NCI-H82 treated with DMSO at 0.1 percent for 48 hours (cell line): ENCODE measurements at regions not wholly inside any gene's neighbourhood (a gene's known extent, or its start where the extent isn't known, plus 50 kb on each side); places are given as distances from the start of the nearest gene placed in this dataset.

Experiments used
- DNase-seq: peaks from one replicate; lab custom pipeline; 2025; ENCODE audit not compliant: unreplicated experiment; lab: John Stamatoyannopoulos, UW

DNA sequence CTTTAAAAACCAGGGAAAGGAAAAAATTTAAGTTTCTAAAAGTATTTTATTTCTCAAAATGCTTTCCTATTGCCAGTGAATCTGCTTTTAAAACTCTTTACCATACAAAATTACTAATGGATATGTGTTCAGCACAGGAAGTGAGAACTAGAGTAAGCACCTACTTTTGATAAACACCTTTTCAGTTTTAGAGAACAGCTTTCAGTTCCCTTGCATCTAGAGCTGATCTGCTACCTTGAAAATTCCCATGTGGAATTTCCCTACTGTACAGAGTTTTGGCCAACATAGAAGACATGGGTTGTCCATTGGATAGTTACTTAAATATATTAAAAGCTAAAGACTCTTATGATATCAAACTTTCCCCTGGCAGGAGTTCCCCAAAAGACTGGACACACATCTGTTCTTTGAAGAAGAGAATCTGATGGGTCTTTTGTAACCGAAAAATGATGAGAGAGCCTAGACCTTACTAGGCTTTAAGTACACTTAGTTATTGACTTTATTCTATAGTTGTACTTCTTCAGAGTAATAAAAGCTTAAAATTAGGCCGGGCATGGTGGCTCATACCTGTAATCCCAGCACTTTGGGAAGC, 112.1 kb upstream of the CNTNAP4 start:
- DNase-seq = no peak

DNA sequence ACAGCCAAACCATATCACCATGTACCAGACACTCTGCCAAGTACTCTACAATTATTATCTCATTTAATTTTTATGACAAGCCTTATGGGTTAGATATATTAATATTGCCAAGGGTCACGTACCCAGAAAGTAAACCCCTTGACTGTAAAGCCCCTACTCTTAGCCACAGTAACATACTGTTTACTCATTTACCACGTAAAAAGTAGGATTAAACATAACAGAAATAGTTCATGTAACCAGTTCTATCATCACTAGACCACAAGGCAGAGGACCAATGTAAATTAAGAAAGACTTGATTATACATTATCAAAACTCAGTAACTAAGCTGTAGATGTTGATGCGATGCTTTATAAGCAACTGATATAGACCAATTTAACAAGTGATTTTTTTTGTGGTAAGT, 101.5 kb upstream of the CNTNAP4 start:
- no peak for DNase-seq

DNA sequence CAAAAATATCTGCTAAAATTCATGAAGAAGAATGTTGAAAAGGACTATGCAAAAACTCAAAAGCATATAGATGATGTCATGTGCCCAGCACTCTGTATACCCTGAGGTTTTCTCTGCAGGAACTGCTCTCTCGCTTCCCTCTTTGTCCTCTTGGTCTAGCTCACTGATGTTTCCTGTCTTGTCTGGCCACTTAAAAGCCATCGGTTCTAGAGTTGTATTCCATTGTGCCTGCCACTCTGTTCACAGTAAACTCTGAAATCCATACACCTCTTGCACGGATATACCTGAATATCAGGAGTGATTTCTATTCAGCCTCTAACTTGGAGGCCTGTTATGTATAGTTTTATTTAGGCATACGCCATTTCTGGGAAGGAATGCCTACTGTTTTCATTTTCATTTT, 101.0 kb upstream of the CNTNAP4 start:
- no peak for DNase-seq

DNA sequence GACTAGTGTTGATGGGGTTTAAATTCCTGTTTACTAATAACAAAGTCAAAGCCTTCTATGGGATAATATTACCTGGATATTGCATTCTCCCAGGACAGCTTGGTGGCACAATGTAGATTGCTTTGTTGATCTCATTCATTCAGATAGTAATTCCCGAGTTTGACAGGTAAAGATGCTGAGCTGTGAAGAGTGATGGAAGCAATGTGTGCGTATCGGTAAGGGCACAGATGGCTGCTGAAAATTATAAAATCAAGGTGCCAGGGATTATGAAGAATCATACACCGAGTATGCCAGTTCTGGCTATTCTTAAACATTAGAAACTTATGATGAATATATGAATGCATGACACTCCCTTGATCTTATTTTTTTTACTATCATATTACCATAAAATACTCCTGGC, 100.6 kb upstream of the CNTNAP4 start:
- no peak for DNase-seq

DNA sequence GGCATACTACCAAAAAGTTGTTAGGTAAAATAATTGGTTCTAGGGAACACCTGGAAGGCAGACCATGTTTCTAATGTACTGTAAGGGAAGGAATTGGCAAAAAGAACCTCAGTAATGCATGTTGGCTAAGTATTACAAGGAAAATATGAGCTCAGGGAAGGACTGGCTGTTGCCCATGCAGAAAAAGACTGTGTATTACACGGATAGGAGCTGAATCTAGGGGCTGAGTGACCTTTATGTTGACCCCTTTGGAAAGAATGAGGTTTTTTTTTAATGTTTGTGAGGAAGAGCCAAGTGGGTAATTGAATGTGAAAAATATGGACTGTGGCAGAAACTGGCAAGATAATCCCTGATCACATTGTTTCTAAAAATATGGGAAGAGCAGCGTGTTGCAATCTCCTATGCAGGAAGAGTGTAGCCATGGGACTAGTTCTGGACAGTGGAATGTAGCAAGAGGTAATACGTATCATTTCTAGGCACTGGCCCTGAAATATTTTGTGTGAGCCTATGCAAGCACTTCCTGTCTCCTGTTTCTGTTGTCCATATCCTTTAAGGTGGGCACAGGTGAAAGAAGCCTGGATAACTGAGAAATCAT, 95.1 kb upstream of the CNTNAP4 start:
- no peak for DNase-seq

DNA sequence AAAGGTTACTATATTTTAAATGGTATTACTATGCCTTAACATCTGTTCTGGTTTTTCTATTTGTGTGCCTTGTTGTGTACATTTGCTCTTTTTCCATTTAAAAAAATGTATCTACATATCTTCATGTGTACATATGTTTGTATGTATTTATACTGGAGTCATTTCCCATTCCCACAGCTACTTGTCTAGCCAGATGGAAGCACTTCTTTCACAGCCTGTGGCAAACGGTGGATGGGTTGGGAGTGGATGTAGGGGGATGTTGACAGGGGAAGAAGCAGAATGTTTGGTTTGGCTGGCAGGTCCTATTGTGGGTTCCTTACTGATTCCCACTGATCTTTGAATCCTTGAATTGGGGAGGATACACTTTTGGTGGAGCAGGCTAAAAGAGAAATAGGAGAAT, 93.6 kb upstream of the CNTNAP4 start:
- no peak for DNase-seq

DNA sequence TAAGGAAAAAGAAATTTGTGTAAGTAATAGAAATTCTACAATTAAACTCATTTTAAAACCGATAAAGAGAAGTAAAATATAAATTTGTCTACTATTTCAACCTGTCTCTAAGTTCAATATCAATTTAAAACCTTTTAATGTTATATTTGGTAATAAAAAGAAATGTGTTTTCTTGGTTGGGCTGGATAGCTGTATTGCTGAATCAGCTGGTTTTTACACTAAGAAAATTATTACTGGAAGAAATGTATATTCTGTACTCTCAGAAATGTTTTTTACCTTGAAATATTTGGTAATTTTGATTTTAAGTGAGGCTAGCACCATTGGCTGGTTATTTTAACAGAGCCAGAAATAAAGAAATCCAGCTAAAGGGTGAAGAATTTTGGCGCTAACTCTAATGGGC, 87.1 kb upstream of the CNTNAP4 start:
- DNase-seq = no peak

DNA sequence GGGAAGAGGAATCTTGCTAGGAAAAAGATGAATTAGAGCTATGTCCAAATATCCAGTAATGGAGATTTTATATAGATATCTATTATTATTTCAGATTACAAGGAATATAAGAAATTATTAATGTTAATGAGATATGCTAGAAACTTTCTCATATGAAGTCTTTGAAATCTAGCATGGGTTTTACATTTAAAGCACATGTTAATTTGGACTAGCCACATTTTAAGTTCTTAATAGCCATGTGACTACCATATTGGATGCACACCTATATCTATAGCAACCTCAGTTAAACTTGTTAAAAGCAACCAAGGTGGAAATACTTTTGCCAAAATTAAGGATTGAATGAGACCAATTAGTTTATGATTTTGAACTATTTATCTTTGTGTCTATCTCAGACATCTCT, 86.7 kb upstream of the CNTNAP4 start:
- no peak for DNase-seq

DNA sequence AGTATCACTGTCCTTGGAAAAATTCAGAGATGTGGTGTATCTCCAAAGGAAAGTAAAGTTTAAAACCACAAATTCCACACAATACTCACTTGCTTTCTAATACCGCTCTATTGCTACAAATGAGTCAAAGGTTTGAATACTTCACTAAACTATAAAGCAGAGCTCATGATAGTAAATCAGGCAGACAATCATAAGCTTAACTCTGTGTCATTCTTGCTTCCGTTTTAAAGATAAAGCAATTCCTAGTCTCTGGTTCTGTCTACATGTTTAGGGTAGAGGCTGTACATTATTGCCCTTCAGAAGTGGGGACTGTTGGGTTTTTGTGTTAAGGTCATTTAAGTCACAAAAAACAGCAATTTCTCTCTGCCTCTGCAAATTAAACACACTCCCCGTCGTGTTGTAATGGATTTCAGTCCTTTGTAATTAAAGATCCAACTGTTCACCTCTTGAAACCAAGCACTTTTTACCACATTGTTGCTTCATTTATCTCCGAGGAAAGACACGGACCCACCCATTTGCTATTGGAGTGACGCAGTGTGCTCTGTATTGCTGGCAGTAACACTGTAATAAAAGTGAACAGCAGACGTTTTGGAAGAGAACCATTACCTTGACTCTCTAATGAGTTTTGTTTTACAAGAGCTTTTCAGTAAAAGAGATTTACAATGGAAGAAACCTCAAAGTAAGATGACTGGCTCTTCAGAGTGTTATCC, 83.1 kb upstream of the CNTNAP4 start:
- DNase-seq = no peak

DNA sequence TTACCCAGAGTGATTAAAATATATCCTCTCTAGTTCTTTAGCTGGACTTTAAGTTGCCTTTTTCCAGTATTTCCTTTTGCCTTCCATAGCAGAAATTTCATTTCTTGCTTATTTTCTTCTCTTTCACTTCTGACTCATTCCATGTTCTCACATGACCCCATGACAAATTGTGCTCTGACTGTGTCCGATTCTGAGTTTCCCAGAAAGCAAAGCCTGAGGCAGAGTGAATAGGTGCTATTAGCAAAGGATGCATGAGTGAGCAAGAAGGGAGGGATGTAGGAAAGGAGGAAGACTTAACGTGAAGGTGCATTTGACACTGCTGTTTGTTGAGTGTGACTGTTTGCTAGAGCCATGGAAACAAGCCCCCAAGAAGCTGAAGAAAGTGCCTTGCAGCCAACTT, 82.6 kb upstream of the CNTNAP4 start:
- no peak for DNase-seq

DNA sequence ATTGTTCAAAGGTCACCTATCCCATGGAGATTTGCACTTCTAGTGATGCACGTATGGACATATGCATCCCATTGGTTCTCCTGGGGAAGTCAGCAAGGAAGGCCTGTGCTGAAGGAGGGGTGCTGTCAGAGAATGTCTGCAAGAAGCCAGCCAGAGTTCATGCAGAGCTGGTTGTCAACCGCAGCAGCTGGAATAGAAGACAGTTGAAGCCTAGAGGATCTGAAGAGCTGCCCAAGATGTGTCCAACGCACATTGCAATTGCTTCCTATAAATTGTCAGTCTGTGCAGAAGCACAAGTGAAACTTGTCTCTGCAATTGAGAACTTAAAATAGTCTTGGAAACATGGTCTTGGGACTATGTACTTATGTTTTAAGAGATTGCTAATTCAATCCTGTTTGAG, 82.1 kb upstream of the CNTNAP4 start:
- no peak for DNase-seq

DNA sequence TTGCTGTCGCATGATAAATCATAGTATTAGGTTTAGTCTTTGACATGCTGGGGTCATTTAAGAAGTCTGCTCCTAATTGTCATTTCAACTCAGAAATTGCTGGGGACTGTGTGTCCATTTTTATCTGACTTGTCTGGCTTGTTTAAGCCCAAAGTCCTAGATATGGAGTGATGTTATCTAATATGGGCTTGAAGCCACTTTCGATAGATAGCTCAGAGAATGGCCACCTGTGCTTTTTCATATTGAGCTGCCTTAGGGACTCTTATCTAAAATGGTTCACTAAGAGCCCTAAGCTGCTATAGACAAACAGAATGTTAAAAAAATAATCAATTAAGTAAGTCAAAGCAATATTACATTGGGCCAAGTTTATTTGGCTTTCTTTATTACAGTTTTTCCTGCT, 81.6 kb upstream of the CNTNAP4 start:
- DNase-seq = no peak

DNA sequence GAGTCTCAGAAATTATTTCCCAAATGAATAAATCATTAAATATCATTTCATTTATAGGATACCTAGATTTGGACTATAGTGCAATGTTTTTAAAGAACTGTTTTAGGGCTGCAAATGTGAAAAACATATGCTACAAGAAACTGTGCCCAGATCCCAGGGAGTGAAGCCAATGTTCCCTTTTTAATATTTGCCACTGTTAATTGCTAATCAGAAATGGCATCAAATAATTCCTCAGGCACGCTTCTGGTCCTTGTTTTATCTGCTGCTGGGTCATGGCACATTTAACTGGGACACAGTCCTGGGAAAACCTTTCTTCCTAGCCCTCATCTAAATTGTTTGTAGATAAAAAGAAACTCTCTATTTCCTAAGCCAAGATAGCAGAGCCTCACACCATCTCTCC, 79.3 kb upstream of the CNTNAP4 start:
- no peak for DNase-seq

DNA sequence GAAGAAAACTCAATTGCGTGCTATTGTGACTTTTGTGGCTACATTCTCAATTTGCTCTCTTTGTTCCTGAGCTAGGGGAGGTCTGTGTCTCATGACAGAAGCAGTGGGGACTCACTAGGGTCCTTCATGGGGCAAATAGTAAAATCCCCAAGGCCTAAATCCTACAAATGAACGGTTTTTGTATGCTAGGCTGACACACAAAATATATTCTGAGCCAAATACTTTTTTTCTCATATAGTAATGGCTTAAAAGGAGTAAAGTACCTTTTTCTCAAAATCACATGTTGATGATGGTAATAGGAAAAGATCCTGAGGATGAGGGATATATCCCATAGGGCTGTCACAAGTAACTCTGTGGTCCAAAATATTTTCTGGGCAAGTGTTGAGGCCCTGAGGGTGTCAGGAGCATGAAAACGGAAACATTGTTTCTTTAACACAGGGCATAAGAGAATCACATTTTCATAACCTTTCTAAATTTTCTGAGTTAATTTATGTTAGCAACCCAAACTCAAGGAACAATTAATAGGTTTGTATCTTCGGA, 77.5 kb upstream of the CNTNAP4 start:
- DNase-seq = no peak

DNA sequence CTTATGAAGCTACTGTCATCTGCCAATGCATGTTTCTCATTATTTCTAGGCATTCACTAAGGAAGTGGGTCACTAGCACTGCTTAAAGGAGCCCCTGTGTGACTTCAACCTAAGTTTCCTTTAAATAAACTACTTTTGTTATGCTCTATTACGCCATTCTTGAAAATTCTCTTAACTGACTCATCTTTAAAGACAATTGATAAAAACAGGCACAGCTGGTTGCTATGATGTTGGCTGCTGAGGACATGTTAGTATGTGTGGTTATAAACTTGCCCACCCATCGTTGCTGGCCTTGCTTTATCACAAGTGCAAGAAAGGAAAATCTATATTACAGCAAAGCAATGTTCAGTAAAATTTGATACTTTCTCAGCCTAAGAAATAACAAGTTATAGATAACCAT, 75.8 kb upstream of the CNTNAP4 start:
- DNase-seq = no peak

DNA sequence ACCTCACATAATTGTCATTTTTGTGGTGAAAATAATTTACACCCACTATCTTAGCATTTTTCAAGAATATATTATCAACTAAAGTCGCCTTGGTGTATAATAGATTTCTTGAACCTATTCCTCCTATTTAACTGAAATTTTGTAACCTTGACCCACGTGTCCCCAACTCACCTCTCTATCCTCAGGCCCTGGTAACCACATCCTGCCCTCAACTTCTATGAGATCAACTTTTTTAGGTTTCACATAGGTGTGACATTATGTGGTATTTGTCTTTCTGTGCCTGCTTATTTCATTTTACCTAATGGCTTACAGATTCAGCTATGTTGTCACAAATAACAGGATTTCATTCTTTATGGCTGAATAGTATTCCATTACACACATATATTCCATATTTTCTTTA, 73.0 kb upstream of the CNTNAP4 start:
- DNase-seq = no peak

DNA sequence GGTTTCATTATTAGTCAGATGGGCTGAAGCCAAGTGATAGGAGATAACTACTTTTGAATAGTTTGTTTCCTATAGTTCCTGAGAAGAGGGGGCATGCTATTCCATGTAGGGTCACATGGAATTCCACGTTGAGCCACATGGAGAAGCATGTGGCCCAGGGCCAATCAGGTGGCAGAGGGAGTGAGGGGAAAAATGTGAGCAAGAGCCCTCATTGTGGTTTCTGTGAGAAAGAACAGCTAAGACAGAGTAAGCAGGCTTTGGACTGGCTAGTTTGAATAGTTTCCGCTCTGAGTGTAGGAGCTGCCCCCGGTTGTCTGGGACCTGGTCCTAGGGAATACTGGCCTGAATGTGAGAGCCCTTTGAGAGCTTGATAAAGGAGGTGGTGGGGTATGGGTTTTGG, 69.9 kb upstream of the CNTNAP4 start:
- no peak for DNase-seq

DNA sequence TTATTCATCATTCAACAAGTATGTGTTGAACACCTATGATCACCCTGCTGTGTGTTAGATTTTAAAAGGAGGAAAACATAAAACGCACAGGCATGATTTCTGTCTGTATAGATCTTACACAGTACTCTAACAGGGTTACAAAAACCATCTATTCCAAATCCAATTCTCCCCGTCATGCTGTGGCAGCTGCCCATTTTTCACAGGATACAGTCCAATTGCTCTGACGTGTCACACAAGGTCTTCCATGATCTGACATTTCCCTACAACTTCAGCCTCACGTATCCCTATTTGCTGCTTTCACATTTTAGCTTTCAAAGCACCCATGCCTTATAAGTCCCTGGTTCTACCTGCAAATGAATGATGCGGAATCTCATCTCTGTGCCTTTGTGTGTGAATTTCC, 67.0 kb upstream of the CNTNAP4 start:
- DNase-seq = no peak

DNA sequence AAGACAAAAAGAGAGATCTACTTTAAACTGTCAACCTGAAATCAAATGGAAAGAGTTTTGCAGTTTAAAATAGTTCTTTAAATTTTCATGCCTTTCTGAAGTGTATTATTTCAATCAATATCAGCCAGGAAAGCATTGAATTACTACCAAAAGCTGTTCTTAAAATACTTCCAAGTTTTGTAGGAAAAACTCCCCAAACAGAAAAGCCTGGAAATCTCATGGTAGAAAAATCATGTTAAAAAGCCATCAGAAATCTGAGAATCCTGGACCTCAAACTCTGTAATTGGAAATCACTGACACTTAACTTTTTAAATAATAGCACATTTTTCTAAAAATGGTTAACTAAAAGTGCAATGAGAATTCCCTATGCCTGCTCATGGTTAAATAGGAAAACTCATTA, 63.3 kb upstream of the CNTNAP4 start:
- no peak for DNase-seq

DNA sequence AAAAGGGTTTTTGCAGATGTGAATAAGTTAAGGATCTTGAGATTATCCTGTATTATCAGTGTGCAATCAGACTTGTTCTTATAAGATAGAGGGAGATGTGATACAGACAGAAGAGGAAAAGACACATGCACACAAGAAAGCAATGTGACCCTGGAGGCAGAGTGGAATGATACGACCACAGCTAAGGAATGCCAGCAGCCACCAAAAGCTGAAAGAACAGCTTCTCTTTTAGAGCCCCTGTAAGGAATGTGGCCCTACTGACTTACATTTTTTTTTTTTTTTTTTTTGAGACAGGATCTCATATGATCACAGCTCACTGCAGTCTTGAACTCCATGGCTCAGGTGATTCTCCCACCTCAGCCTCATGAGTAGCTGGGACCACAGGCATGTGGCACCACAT, 62.3 kb upstream of the CNTNAP4 start:
- DNase-seq = no peak

DNA sequence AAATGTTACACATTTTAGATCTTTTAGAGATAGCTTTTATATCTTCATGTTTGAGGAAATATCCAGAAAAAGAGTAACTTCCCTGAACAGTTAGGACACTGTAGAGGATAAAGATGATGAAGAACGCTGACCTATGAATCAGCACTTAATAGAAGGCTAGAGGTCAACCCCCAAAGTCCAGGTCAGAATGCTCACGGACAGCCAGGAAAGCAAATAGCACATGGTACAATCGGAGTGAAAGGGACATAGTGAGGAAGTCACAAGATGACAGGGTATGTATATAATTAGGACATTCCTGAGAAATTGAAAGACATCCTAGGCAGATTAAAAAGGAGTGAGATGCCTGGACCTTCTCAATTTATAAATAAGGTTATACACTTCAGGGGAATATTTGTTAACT, 55.1 kb upstream of the CNTNAP4 start:
- DNase-seq = no peak

DNA sequence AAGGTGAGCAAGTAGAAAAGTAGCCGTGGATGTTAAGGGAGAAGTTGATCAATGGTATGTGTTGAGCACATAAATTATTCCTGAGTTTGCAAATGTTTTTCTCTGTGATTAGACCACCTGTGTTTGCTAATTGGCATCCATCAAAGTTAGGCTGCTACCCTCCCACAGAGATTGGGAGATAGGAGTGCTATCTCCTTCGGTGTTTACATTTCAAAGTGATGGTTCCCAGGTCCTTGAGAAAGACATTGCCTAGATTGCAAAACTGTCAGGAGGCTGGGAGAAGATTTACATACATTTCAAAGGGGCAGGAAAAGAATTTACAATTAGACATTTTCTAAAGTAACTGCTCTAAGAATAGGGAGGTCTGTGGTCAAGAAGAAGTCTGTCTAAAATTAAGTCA, 54.3 kb upstream of the CNTNAP4 start:
- DNase-seq = no peak

DNA sequence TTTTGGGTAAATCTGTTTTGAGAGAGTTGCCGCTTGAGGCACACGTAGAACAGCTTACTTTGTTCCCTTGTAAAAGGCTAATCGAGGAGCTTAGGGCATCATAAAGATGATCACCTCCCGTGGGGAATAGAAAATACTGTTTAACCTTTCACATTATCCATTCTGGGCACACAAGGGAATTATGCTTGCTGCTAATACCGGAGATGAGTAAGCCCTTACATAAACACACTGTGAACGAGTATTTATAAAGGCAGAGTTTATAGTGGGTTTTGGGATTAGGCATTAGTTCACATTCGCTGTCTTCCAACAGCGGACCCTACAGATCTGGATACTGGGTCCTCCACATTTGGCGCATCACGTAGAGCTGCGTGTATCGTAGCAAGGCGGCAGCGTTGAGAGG, 51.2 kb upstream of the CNTNAP4 start:
- peak; percentile 12 for DNase-seq
